ENCODE measurements at regions not wholly inside any gene's neighbourhood (a gene's known extent, or its start where the extent isn't known, plus 50 kb on each side); places are given as distances from the start of the nearest gene placed in this dataset.
"Not testable (repeated sequence)": the region's sequence is repeated elsewhere in the genome, so short reads cannot be mapped to it uniquely, and the experiment has no call there.

GRCh38 chr1:243074224-243074623 is 180.9 kb downstream of the CEP170 start:
- not testable (repeated sequence) for H3K36me3 ChIP-seq (ENCODE audit: low read length); H3K4me3 ChIP-seq (ENCODE audit: insufficient read depth, low read length, poor library complexity, severe bottlenecking); H4K20me1 ChIP-seq (ENCODE audit: low read depth, low read length); H3K27ac ChIP-seq (ENCODE audit: low read depth, low read length); H2AFZ ChIP-seq (ENCODE audit: low read depth, low read length, severe bottlenecking); H3F3A ChIP-seq (ENCODE audit: insufficient read depth); H3K4me2 ChIP-seq (ENCODE audit: low read depth, low read length, poor library complexity, severe bottlenecking); H3K9me2 ChIP-seq (replicated peaks; ENCODE audit: insufficient read depth, low read length); H3K9ac ChIP-seq (ENCODE audit: low read length); H3K9me3 ChIP-seq (ENCODE audit: insufficient read depth, low read length); H3K79me2 ChIP-seq (ENCODE audit: insufficient read depth, low read length); H3K27me3 ChIP-seq (ENCODE audit: low read length)

GRCh38 chr1:243067056-243067455 is 188.0 kb downstream of the CEP170 start:
- not testable (repeated sequence) for H3K36me3 ChIP-seq (ENCODE audit: low read length); H3K4me2 ChIP-seq (ENCODE audit: low read depth, low read length, poor library complexity, severe bottlenecking); H3K9me3 ChIP-seq (ENCODE audit: insufficient read depth, low read length); H2AFZ ChIP-seq (ENCODE audit: low read depth, low read length, severe bottlenecking); H4K20me1 ChIP-seq (ENCODE audit: low read depth, low read length); H3K9me2 ChIP-seq (replicated peaks; ENCODE audit: insufficient read depth, low read length); H3K9ac ChIP-seq (ENCODE audit: low read length); H3K79me2 ChIP-seq (ENCODE audit: insufficient read depth, low read length); H3K4me3 ChIP-seq (ENCODE audit: insufficient read depth, low read length, poor library complexity, severe bottlenecking); H3K27ac ChIP-seq (ENCODE audit: low read depth, low read length); H3K27me3 ChIP-seq (ENCODE audit: low read length); H3F3A ChIP-seq (ENCODE audit: insufficient read depth)

DNA sequence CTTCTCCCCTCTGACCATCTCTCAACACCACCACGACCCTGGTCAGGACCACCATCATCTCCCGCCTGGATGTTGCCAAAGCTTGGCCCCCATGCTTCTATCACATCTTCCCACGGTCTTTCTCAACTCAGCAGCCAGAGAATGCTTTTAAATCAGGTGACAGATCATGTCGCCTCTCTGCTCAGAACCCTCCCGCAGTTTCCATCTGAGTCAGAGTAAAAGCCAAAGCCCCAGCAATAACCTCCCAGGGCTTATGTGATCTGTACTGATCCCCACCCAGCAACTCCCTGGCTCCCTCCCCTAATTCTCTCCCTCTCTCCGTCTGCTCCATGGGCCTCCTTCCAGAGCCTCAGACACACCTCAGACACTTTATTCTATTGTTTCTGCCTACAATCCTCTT is 193.1 kb downstream of the CEP170 start:
- H3K36me3 ChIP-seq (ENCODE audit: low read length); H2AFZ ChIP-seq (ENCODE audit: low read depth, low read length, severe bottlenecking); H3K4me3 ChIP-seq (ENCODE audit: insufficient read depth, low read length, poor library complexity, severe bottlenecking); H3K9me3 ChIP-seq (ENCODE audit: insufficient read depth, low read length); H3K27me3 ChIP-seq (ENCODE audit: low read length); H4K20me1 ChIP-seq (ENCODE audit: low read depth, low read length); H3K9me2 ChIP-seq (replicated peaks; ENCODE audit: insufficient read depth, low read length); H3K9ac ChIP-seq (ENCODE audit: low read length); H3K79me2 ChIP-seq (ENCODE audit: insufficient read depth, low read length); H3F3A ChIP-seq (ENCODE audit: insufficient read depth); H3K4me2 ChIP-seq (ENCODE audit: low read depth, low read length, poor library complexity, severe bottlenecking); H3K27ac ChIP-seq (ENCODE audit: low read depth, low read length): not testable (repeated sequence)

- not testable (repeated sequence) for H3F3A ChIP-seq (ENCODE audit: insufficient read depth); H3K9me3 ChIP-seq (ENCODE audit: insufficient read depth, low read length); H3K27ac ChIP-seq (ENCODE audit: low read depth, low read length); H3K79me2 ChIP-seq (ENCODE audit: insufficient read depth, low read length); H3K4me3 ChIP-seq (ENCODE audit: insufficient read depth, low read length, poor library complexity, severe bottlenecking); H3K9me2 ChIP-seq (replicated peaks; ENCODE audit: insufficient read depth, low read length); H3K4me2 ChIP-seq (ENCODE audit: low read depth, low read length, poor library complexity, severe bottlenecking); H3K27me3 ChIP-seq (ENCODE audit: low read length); H3K9ac ChIP-seq (ENCODE audit: low read length); H4K20me1 ChIP-seq (ENCODE audit: low read depth, low read length); H3K36me3 ChIP-seq (ENCODE audit: low read length); H2AFZ ChIP-seq (ENCODE audit: low read depth, low read length, severe bottlenecking)
These were observed 199.6 kb downstream of the CEP170 start for GRCh38 chr1:243055510-243055909.

GRCh38 chr1:243055091-243055490 is 200.0 kb downstream of the CEP170 start:
- H3K9me3 ChIP-seq (ENCODE audit: insufficient read depth, low read length); H3K36me3 ChIP-seq (ENCODE audit: low read length); H3K27me3 ChIP-seq (ENCODE audit: low read length); H3K27ac ChIP-seq (ENCODE audit: low read depth, low read length); H2AFZ ChIP-seq (ENCODE audit: low read depth, low read length, severe bottlenecking); H3F3A ChIP-seq (ENCODE audit: insufficient read depth); H3K4me3 ChIP-seq (ENCODE audit: insufficient read depth, low read length, poor library complexity, severe bottlenecking); H3K4me2 ChIP-seq (ENCODE audit: low read depth, low read length, poor library complexity, severe bottlenecking); H3K79me2 ChIP-seq (ENCODE audit: insufficient read depth, low read length); H4K20me1 ChIP-seq (ENCODE audit: low read depth, low read length); H3K9me2 ChIP-seq (replicated peaks; ENCODE audit: insufficient read depth, low read length); H3K9ac ChIP-seq (ENCODE audit: low read length): not testable (repeated sequence)

DNA sequence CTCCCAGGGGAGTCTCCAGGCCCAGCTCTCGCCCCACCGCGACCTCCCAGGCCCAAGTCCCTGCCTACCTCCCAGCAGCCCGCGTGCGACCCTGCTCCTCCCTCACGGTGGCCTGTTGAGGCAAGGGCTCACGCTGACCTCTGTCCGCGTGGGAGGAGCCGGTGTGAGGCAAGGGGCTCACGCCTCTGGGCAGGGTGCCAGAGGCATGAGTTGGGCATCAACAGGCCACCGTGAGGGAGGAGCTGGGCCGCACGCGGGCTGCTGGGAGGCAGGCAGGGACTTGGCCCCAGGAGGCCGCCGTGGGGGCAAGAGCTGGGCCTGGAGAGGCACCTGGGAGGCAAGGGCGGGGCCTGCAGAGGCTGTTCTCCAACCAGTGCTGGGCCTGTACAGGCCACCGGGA is 200.4 kb downstream of the CEP170 start:
- not testable (repeated sequence) for H3K36me3 ChIP-seq (ENCODE audit: low read length)

DNA sequence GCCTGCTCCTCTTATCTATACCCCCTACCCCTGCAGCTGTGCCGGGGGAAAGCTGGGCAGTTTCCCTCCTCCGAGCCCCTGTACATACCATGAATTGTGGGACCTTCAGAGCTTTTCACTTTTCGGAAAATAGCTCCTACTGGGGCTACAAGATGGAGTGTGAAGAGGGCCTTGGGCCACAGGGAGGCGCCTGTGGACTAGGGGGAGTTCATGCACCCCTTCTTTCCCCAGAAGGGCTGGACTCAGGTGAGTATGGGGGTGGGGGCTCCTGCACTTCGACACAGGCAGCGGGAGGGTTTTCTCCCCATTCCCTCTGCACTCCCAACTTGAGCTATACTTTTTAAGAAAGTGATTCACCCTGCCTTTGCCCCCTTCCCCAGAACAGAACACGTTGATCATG is 202.0 kb downstream of the CEP170 start:
- not testable (repeated sequence) for H4K20me1 ChIP-seq (ENCODE audit: low read depth, low read length); H3K4me3 ChIP-seq (ENCODE audit: insufficient read depth, low read length, poor library complexity, severe bottlenecking); H3K9ac ChIP-seq (ENCODE audit: low read length); H3F3A ChIP-seq (ENCODE audit: insufficient read depth); H3K79me2 ChIP-seq (ENCODE audit: insufficient read depth, low read length); H3K27ac ChIP-seq (ENCODE audit: low read depth, low read length); H3K9me3 ChIP-seq (ENCODE audit: insufficient read depth, low read length); H3K4me2 ChIP-seq (ENCODE audit: low read depth, low read length, poor library complexity, severe bottlenecking); H2AFZ ChIP-seq (ENCODE audit: low read depth, low read length, severe bottlenecking); H3K27me3 ChIP-seq (ENCODE audit: low read length); H3K9me2 ChIP-seq (replicated peaks; ENCODE audit: insufficient read depth, low read length); H3K36me3 ChIP-seq (ENCODE audit: low read length)

More for the DNA sequence above, 200.4 kb downstream of the CEP170 start:
- not testable (repeated sequence) for H3K9ac ChIP-seq (ENCODE audit: low read length); H2AFZ ChIP-seq (ENCODE audit: low read depth, low read length, severe bottlenecking); H3K4me2 ChIP-seq (ENCODE audit: low read depth, low read length, poor library complexity, severe bottlenecking); H4K20me1 ChIP-seq (ENCODE audit: low read depth, low read length); H3K27me3 ChIP-seq (ENCODE audit: low read length); H3K9me3 ChIP-seq (ENCODE audit: insufficient read depth, low read length); H3K79me2 ChIP-seq (ENCODE audit: insufficient read depth, low read length); H3K27ac ChIP-seq (ENCODE audit: low read depth, low read length); H3K4me3 ChIP-seq (ENCODE audit: insufficient read depth, low read length, poor library complexity, severe bottlenecking); H3K9me2 ChIP-seq (replicated peaks; ENCODE audit: insufficient read depth, low read length); H3F3A ChIP-seq (ENCODE audit: insufficient read depth)

DNA sequence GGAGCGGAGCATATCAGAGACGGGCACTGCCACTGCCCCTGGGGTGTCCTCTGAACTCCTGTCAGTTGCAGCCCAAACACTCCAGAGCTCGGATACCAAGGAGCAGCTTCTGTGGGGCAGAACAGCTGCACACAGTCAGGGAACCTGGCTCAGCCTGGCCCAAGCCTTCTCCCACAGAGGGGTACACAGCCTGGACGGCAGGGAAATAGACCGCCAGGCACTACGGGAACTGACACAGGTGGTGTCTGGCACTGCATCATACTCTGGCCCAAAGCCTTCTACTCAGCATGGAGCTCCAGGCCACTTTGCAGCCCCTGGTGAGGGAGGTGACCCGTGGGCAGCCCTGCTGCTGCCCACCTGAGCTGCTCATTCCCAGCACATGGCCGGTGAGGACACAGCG is 204.5 kb downstream of the CEP170 start:
- not testable (repeated sequence) for H4K20me1 ChIP-seq (ENCODE audit: low read depth, low read length); H3K4me3 ChIP-seq (ENCODE audit: insufficient read depth, low read length, poor library complexity, severe bottlenecking); H3K9ac ChIP-seq (ENCODE audit: low read length); H3K9me2 ChIP-seq (replicated peaks; ENCODE audit: insufficient read depth, low read length); H3F3A ChIP-seq (ENCODE audit: insufficient read depth); H3K27me3 ChIP-seq (ENCODE audit: low read length); H3K27ac ChIP-seq (ENCODE audit: low read depth, low read length); H3K36me3 ChIP-seq (ENCODE audit: low read length); H2AFZ ChIP-seq (ENCODE audit: low read depth, low read length, severe bottlenecking); H3K9me3 ChIP-seq (ENCODE audit: insufficient read depth, low read length); H3K4me2 ChIP-seq (ENCODE audit: low read depth, low read length, poor library complexity, severe bottlenecking); H3K79me2 ChIP-seq (ENCODE audit: insufficient read depth, low read length)

Data from SU-DHL-6 (cell line).